22Rv1 (cell line): ENCODE measurements at regions not wholly inside any gene's neighbourhood (a gene's known extent, or its start where the extent isn't known, plus 50 kb on each side); places are given as distances from the start of the nearest gene placed in this dataset.

ENCODE experiments used
- ZFX ChIP-seq: fragments of 450-650 bp; IDR thresholded peaks from 2 replicates; pipeline ENCODE4 v1.6.1; 2017; ENCODE audit warnings: antibody characterized with exemption, borderline replicate concordance
- TF ChIP-seq, protein P1 (sequence below): fragments of 450-650 bp; IDR thresholded peaks from 2 replicates; pipeline ENCODE4 v1.5.1; 2017; ENCODE audit warnings: mild to moderate bottlenecking

DNA sequence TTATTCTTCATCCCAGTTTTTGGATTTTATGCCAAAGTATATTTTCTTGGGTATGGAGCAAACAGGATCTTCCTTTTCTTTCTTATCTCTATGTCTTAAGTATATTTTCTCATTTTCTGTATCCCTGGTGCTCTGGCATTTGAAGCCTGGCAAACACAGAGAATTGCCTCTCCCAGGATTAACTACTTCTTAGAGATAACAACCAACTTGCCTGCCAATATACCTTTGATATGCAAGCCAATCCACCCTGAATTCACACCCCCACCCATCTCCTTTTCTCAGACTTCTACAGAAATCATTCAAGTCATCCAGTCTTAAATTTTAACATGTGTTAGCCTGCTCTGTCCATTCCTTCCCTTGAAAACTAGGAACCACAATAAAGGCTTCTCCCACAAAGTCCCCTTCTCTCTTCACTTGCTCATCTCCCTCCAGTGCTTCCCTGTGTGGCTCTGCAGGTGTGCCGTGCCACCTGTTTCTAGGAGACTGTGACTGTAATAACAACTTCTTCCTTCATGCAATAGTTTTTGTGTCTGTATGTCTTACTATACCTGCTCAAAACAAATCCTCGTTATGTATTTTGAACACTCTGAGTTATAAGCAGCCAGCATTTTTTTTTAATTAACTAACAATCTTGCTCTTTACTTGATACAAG lies 649.7 kb upstream of the RIOK2 start:
- TF ChIP-seq, protein P1, sequence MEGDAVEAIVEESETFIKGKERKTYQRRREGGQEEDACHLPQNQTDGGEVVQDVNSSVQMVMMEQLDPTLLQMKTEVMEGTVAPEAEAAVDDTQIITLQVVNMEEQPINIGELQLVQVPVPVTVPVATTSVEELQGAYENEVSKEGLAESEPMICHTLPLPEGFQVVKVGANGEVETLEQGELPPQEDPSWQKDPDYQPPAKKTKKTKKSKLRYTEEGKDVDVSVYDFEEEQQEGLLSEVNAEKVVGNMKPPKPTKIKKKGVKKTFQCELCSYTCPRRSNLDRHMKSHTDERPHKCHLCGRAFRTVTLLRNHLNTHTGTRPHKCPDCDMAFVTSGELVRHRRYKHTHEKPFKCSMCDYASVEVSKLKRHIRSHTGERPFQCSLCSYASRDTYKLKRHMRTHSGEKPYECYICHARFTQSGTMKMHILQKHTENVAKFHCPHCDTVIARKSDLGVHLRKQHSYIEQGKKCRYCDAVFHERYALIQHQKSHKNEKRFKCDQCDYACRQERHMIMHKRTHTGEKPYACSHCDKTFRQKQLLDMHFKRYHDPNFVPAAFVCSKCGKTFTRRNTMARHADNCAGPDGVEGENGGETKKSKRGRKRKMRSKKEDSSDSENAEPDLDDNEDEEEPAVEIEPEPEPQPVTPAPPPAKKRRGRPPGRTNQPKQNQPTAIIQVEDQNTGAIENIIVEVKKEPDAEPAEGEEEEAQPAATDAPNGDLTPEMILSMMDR, result no peak
- TF ChIP-seq ZFX, result no peak
